Neutrophil (primary cell): ENCODE measurements at regions not wholly inside any gene's neighbourhood (a gene's known extent, or its start where the extent isn't known, plus 50 kb on each side); places are given as distances from the start of the nearest gene placed in this dataset.
A peak's percentile ranks its signal among the peaks of the same experiment; 100 is the strongest.
"Not testable (repeated sequence)": the region's sequence is repeated elsewhere in the genome, so short reads cannot be mapped to it uniquely, and the experiment has no call there.

Experiments
- H3K27ac ChIP-seq: fragments of 200-600 bp; sonication (generic); 2 replicates; pipeline ENCODE4 v1.5.1; 2016; ENCODE audit warnings: mild to moderate bottlenecking, moderate library complexity
- H3K27me3 ChIP-seq: fragments of 200-600 bp; sonication (generic); 2 replicates; pipeline ENCODE4 v1.6.0; 2016; ENCODE audit warnings: mild to moderate bottlenecking
- H3K36me3 ChIP-seq: fragments of 200-600 bp; sonication (generic); 2 replicates; pipeline ENCODE4 v1.5.1; 2017
- H3K4me1 ChIP-seq, 2 experiments: fragments of 200-600 bp in 1 of 2; sonication (generic) in 1 of 2; 1 replicate in 1 of 2; 2 replicates in 1 of 2; pipeline versions ENCODE4 v1.5.1 to v1.6.1; 2013 to 2016; ENCODE audit warnings: low read depth in 1 of 2, low read length in 1 of 2, mild to moderate bottlenecking in 1 of 2, moderate library complexity in 1 of 2; ENCODE audit not compliant: control insufficient read depth in 1 of 2, insufficient read depth in 1 of 2
- H3K4me3 ChIP-seq, 2 experiments: fragments of 200-600 bp in 1 of 2; sonication (generic) in 1 of 2; 1 replicate in 1 of 2; 2 replicates in 1 of 2; pipeline ENCODE4 v1.5.1; 2013 to 2016; ENCODE audit warnings: low read depth in 1 of 2, low read length in 1 of 2, mild to moderate bottlenecking in 1 of 2, moderate library complexity in 1 of 2
- H3K9me3 ChIP-seq: fragments of 200-600 bp; sonication (generic); 2 replicates; pipeline ENCODE4 v1.5.1; 2016
- TF ChIP-seq, protein P1 (sequence below): fragments of 200-600 bp; sonication (generic); IDR thresholded peaks from 2 replicates; pipeline ENCODE4 v1.5.1; 2016; ENCODE audit warnings: antibody characterized with exemption

DNA sequence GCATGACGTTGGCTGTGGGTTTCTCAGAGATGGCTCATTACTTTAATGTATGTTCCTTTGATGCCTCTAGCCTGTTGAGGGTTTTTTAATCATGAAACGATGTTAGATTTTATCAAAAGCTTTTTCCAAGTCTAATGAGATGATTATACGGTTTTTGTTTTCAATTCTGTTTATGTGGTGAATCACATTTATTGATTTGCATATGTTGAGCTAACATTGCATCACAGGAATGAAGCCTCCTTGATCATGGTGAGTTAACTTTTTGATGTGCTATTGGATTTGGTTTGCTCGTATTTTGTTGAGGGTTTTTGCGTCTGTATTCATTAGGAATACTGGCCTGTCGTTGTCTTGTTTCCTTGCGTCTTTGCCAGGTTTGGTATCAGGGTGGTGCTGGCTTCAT, 52.3 kb upstream of the PTPN12 start:
- TF ChIP-seq, protein P1, sequence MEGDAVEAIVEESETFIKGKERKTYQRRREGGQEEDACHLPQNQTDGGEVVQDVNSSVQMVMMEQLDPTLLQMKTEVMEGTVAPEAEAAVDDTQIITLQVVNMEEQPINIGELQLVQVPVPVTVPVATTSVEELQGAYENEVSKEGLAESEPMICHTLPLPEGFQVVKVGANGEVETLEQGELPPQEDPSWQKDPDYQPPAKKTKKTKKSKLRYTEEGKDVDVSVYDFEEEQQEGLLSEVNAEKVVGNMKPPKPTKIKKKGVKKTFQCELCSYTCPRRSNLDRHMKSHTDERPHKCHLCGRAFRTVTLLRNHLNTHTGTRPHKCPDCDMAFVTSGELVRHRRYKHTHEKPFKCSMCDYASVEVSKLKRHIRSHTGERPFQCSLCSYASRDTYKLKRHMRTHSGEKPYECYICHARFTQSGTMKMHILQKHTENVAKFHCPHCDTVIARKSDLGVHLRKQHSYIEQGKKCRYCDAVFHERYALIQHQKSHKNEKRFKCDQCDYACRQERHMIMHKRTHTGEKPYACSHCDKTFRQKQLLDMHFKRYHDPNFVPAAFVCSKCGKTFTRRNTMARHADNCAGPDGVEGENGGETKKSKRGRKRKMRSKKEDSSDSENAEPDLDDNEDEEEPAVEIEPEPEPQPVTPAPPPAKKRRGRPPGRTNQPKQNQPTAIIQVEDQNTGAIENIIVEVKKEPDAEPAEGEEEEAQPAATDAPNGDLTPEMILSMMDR: no peak
- Histone ChIP-seq H3K9me3 (no peaks in the 10 kb centered on the region), H3K4me1 (peaks cover 30 to 31% of the 10 kb centered on the region in 2 experiments), H3K27ac (no peak overlapping the region), H3K36me3 (no peaks in the 10 kb centered on the region), H3K4me3 (no peak overlapping the region), H3K27me3 (no peaks in the 10 kb centered on the region)

DNA sequence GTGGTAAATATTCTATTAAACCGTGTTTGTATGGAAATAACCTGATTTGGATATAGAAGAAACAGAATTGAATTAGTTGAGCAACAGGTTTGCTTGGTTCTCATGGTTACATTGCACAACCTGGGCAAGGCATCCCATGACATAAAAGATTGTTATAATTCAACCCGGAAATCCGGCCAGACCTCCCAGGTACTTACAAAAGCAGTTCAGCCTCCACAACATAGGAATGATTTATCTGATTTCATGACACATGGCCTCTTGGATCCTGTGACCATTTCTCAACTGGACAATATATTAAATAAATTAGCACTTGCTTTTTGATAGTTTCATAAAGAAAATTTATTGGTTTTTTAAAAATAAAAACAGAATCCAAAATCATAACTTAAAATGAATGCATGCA, 55.1 kb upstream of the PTPN12 start:
- TF ChIP-seq, protein P1: no peak
- Histone ChIP-seq H3K4me1 (peaks cover 35 to 38% of the 10 kb centered on the region in 2 experiments), H3K9me3 (no peaks in the 10 kb centered on the region), H3K4me3 (no peak overlapping the region), H3K27ac (peak overlapping the region; percentile 62), H3K36me3 (no peaks in the 10 kb centered on the region), H3K27me3 (no peaks in the 10 kb centered on the region)

DNA sequence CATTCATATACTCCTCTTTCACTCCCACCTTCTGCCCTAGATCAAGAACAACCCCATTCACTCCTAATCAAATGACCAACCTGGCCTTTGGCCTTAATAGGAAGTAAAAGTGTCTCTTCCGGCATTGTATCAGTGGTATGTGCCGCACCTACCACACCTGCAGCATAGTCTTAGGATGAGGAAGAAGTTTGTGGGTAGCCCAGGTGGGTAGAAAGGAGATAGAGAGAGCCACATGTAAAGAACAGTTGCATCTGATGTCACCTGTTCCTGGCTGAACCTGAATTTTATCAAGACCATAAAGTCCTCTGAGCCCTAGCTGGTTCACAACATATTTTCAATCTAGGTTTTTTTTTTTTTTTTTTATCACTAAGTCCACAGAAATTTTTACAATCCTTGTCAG, 55.5 kb upstream of the PTPN12 start:
- Histone ChIP-seq H3K27ac (peak overlapping the region; percentile 62), H3K36me3 (no peaks in the 10 kb centered on the region), H3K4me3 (no peak overlapping the region), H3K9me3 (no peaks in the 10 kb centered on the region), H3K27me3 (no peaks in the 10 kb centered on the region), H3K4me1 (peaks cover 35 to 38% of the 10 kb centered on the region in 2 experiments)
- TF ChIP-seq, protein P1: no peak

DNA sequence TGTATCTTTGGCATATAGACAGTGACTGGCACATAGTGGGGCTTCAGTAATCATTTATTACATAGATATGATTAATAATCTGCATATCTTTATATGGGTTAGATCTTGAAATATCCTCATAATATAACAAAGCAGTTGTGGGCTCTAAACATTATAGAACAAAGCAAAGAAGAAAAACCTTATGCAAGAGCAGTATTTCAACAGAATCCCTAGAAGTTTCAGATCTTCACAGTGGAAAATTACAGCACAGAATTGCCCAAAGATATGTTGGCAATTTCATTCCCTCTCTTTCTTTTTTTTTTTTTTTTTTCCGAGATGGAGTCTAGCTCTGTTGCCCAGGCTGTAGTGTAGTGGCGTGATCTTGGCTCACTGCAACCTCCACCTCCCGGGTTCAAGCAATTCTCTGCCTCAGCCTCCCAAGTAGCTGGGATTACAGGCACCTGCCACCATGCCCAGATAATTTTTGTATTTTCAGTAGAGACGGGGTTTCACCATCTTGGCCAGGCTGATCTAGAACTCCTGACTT, 56.9 kb upstream of the PTPN12 start:
- not testable (repeated sequence) for H3K4me3 ChIP-seq

DNA sequence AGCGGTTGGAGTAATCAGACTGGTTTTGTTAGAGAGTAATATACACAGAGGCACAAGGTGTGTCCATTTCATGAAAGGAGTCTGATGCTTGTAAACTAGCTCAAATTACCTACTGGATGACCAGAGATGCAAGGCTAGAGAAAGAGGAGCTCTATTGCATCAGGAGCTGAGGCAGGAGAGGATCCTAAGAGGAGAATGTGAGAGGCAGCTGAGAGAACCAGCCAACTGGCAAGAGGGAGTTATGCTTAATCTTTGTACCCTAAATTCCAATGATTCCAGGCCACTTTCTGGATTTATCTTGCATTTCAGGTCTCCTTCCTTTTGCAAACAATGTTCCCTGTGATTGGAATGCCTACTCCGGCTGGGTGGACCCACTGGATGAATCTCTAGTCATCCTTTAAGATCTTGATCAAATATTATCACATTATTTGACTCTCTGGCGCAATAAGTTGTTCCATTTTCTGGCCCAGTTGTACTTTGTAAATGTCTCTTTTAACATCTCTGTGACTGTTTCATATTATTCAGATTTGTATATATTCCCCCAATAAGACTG, 57.5 kb upstream of the PTPN12 start:
- TF ChIP-seq, protein P1: no peak

More for the DNA sequence above, 56.9 kb upstream of the PTPN12 start:
- H3K9me3 ChIP-seq, H3K27me3 ChIP-seq, H3K36me3 ChIP-seq: not testable (repeated sequence)
- Histone ChIP-seq H3K27ac (peak overlapping the region; percentile 35), H3K4me1 (peaks cover 38 to 42% of the 10 kb centered on the region in 2 experiments)

DNA sequence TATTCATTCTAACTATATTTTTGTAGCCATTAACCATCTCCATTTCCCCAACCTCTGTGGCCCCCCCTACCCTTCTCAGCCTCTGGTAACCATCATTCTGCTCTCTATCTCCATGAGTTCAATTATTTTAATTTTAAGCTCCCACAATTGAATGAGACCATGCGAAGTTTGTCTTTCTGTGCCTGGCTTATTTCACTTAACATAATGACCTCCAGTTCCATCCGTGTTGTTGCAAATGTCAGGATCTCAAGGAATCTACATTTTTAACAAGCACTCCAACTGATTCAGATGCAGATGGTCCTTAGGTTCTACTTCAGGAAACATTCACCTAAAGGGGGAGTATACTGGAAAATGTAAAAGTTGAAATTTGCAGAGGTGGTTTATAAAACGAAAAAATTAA, 60.2 kb upstream of the PTPN12 start:
- Histone ChIP-seq H3K27me3 (no peaks in the 10 kb centered on the region), H3K4me1 (peaks cover 40 to 45% of the 10 kb centered on the region in 2 experiments), H3K4me3 (no peak overlapping the region), H3K9me3 (no peaks in the 10 kb centered on the region), H3K36me3 (no peaks in the 10 kb centered on the region), H3K27ac (no peak overlapping the region)
- TF ChIP-seq, protein P1: no peak

More for the DNA sequence above, 57.5 kb upstream of the PTPN12 start:
- Histone ChIP-seq H3K36me3 (no peaks in the 10 kb centered on the region), H3K9me3 (no peaks in the 10 kb centered on the region), H3K27me3 (no peaks in the 10 kb centered on the region), H3K4me3 (no peak overlapping the region), H3K4me1 (peaks cover 43 to 47% of the 10 kb centered on the region in 2 experiments), H3K27ac (peak overlapping the region; percentile 35)
